ENCODE measurements at regions not wholly inside any gene's neighbourhood (a gene's known extent, or its start where the extent isn't known, plus 50 kb on each side); places are given as distances from the start of the nearest gene placed in this dataset.

DNA sequence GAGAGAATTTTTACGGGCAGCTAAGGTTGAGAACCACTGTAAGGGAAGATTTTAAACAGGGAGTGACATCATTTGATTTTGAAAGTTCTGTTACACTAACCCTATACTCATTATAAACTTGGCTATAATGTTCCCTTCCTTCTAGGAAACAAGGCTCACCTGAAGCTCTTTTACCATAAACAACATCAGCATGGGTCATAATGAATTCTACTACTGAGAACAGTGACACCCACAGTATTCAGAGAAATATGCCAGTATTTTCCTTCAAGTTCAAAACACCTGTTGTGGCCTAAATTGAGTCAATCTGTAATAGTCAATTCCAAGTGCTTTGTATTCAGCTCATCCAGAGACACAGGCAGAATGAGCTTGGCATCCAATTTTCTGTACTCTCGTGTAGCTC is 175.3 kb upstream of the STT3B start:
- DNase-seq = no peak

- DNase-seq = no peak
Observed at GRCh38 chr3:31358473-31359070, 174.2 kb upstream of the STT3B start.

DNA sequence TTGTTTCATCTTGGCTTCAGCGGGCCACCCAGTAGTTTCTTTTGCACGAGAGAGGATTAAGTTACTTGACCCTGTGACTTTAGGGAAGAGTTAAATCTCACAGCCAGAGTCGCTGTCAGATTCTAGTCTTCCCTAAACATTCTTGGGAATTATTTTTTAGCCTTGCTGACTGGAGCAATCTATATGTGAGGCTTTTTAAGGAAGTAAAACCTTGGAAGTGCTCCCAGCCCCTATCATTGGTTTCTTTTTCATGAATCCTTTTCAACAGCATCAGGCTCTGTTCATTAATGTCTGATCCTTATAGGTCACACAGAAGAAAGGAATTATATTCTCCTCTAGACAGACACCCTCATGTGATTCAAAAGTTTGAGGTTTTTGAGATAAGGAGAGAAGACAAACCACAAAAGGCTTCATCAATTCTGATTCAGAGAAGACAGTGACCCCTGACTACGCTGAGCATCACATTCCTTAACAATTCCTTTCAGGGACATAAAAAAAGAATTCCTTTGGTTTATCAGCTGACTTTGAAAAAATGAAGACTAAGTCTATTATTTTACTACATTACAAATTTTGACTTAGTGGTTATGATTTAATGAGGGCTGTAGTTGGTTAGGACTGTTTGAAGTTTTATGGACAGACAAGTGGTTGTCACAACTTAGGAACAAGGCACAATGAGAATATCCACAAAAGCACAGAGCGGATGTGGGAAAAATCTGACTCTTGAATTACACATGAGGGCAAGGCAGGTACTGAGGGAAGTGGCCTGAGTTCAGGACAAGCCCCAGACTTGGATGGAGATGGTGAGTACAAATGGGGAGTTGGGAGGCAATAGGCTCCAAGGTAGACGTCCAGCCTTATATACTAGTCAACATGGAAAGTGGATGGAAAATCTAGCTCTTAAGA is 171.1 kb upstream of the STT3B start:
- DNase-seq = no peak

DNA sequence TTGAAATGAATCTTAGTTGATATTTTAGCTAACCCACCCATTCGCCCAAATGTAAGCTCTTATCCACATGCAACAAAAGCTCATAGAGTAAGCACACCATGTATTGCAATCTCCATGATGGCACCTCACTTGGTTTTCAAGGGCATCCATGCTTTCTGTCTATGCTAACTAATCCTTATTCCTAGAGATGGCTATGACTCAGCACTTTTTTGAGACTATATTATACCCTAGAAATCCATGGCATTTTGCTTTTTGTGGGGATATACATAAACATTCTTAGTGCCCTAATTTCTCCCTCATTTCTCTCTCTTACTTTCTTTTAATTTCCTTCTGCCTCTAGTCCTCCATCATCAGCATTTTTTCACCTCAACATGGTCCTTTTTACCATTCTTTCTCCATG is 168.5 kb upstream of the STT3B start:
- no peak for DNase-seq

GRCh38 chr3:31364711-31365110 is 168.0 kb upstream of the STT3B start:
- DNase-seq = no peak

DNA sequence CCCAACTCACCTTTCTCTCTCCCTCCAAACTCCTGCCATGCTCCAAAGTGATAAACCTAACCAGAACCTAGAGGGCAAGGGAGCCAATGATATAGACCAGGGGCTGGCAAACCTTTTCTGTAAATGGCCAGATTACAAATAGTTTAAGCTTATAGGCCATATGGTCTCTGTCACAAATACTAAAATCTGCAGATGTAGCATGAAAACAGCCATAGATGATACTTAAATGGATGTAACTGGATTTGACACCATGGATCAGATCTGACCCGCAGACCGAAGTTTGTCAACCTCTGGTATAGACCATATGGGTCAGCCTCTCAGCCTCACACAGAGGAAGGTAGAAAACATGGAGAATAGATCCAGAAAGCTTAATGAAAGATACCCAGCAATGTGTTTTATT is 165.2 kb upstream of the STT3B start:
- peak in 1 of 2 experiments; percentile 5 for DNase-seq

GRCh38 chr3:31369637-31370379 is 162.9 kb upstream of the STT3B start:
- no peak for DNase-seq

- no peak for DNase-seq
Observed at GRCh38 chr3:31370380-31370666, 162.4 kb upstream of the STT3B start.

- no peak for DNase-seq
Observed at GRCh38 chr3:31370681-31371080, 162.0 kb upstream of the STT3B start.

- DNase-seq = no peak
Observed at GRCh38 chr3:31371484-31372177, 161.1 kb upstream of the STT3B start.

DNA sequence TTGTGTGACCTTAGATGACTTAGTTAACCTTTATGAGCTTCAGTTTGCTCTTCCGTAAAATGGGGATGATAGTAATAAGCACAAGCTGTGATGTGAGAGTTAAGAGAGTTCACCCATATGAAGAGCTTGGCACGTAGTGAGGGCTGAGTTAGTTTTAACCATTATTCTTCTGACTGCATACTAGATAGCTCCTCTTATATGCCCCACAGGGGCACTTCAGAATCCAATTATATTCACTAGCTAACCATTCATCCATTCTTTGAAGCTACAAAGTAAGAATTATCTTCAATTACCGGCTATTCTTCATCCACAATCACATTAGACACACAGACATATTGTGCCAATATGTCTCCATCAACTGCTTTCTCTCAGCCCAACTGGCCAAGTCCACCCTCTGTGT is 159.0 kb upstream of the STT3B start:
- DNase-seq = no peak

- DNase-seq = no peak
Observed at GRCh38 chr3:31377045-31377642, 155.6 kb upstream of the STT3B start.

DNA sequence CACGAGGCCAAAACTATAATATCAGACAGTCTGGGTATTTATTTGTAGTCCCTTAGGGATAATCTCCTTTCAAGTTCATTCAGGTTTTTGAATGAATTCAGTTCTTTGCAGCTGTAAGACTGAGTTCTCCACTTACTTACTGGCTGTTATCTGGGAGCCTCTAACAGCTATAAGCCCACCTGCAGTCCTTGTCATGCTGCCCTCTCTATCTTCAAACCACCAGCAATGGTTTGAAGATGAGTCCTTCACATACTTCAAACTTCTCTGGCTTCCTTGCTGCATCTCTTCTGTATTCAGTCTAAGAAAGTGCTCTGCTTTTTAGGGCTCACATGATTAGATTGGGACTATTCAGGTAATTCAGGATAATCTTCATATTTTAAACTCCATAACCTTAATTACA is 154.5 kb upstream of the STT3B start:
- no peak for DNase-seq

DNA sequence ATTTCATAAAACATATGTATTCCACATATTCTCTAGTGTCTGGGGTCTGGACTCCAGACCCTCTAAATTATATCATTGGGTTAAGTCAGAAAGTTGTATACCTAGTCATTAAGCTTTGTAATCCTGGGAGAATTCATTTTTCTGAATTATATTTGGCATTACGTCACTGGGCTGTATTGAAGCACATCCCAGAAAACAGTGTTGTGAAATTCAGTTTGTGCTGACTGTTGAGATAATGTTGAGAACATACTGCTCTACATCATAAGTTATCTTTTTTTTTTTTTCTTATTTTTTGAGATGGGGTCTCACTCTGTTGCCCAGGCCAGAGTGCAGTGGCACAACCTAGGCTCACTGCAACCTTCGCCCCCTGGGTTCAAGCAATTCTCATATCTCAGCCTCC is 153.1 kb upstream of the STT3B start:
- DNase-seq = no peak

DNA sequence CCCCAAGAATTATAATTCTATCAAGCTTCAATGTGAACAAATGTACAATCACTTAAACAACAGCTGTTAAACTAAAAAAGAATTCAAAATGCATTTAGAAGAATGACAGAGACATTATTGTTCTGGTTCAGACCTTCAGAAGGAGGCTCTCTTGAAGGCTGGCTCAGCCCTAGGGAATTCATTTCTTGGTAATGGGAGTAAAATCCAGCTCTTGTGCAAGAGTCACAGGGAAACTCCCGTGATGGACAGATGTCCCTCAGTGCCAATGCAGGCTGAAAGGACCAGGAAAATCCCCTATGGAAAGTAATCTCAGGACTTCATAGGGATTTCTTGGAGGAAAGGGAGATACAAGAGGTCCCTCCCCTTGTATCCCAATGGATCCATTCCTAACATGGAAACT is 149.9 kb upstream of the STT3B start:
- no peak for DNase-seq

- DNase-seq = no peak
Observed at GRCh38 chr3:31384117-31384516, 148.6 kb upstream of the STT3B start.

DNA sequence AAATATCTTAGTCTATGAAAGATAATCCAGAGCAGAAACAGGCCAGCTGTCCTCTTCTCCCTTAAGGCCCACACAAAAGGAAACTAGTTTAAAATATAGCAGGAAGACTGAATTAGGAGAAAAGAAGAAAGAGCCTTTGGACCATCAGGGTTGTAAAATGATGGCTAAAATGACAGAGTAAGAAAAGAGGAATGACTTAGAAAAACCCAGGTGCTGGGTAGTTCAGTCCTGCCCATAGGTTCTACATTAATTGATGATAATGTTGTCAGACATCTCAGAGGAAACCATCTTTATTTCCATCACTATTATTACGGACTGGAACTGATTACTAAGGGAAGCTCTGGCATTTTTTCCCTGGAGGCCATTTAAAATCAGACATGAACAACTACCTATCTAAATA is 142.8 kb upstream of the STT3B start:
- no peak for DNase-seq

DNA sequence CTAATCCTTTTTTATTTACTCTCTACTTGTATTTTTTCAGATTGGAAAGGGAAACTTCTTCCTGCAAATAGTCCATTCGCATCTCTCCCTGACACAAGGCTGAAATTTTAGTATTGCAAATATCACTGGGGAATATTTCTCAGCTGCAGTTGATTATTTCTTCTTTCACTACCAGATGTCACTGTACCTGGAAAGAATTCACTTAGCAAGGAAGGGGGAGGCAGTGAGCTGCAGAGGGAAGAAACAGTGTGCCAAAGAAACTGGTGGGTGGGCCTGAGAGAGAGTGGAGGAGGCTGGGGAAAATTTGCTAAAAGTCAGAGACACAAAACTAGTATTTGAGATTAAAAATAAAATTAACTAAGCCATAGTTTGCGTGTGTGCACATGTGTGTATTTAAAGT is 142.3 kb upstream of the STT3B start:
- no peak for DNase-seq

GRCh38 chr3:31391150-31391549 is 141.6 kb upstream of the STT3B start:
- DNase-seq = peak in 1 of 2 experiments; percentile 15

DNA sequence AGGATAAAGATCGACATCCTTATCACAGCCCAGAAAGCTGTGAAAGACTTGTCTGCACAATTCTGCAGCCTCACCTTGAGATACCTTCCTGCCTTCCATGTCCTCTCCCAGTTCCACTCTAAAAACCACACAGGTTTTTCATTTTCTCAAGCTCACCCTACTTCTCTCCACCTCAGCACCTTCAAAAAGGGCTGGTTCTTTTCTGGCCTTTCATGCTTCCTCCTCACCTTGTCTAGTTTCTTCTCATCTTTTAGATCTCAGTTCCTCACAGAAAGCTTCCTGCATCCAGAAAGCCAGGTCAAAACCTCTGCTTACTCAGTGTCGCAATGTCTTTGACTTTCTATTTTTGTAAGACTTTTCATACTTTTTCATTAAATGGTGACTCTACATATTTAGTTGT is 140.2 kb upstream of the STT3B start:
- DNase-seq = no peak

DNA sequence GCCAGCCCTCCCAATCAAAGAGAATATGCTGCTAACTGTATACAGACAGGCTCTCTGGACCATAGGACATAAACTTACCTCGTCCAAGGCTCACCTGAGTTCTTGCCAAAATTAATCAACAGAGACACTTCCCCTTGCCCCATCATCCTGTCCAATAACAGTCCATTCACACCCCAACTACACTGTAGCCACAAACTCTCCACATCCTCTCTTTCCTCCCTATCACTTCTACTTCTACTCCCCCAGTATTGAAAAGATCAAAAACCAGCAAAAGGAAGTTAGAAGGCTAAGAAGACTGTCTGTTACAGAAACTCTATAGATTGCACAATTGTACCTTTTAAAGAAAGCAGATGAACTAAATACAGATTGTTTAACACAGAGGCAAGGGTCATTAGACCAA is 133.5 kb upstream of the STT3B start:
- no peak for DNase-seq

DNA sequence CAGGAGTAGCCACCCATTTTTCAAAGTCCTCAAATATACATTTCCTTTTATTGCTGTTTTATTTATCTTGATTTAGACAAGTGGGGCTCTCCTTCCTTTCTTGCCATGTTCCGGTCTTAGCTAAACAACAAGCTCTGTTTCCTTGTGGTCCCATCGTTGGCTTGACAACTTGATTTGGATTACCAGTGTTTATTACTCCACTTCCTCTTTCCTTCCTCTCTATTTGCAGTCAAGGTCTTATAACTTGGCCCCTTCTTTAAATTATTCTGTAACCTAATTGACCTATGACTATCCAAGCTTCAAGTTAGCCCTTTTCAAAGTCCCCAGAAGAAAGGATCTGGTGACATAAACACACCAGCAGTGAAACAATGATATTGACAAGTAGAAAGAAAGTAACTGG is 130.6 kb upstream of the STT3B start:
- DNase-seq = no peak

- peak in 1 of 2 experiments; percentile 43 for DNase-seq
Observed at GRCh38 chr3:31403197-31403596, 129.5 kb upstream of the STT3B start.
